ENCODE measurements at regions not wholly inside any gene's neighbourhood (a gene's known extent, or its start where the extent isn't known, plus 50 kb on each side); places are given as distances from the start of the nearest gene placed in this dataset.

GRCh38 chr2:220310451-220310861 is 683.0 kb downstream of the SLC4A3 start:
- Mint-ChIP-seq H3K27me3 (ENCODE audit: low read depth) (peaks cover 2% of the 10 kb centered on the region), H3K4me3 (no peak overlapping the region), H3K27ac (ENCODE audit: unreplicated experiment) (no peak overlapping the region), H3K9me3 (peaks cover 6% of the 10 kb centered on the region), H3K36me3 (ENCODE audit: low read depth) (no peaks in the 10 kb centered on the region), H3K4me1 (peaks cover 13% of the 10 kb centered on the region)
- DNase-seq (ENCODE audit: low read depth, low spot score): no peak
- TF ChIP-seq CTCF (conservative IDR thresholded peaks at IDR 0.05): no peak

GRCh38 chr2:220315098-220315823 is 687.8 kb downstream of the SLC4A3 start:
- H3K9me3 Mint-ChIP-seq: peaks cover 8% of the 10 kb centered on the region
- no peak for TF ChIP-seq CTCF (conservative IDR thresholded peaks at IDR 0.05)
- H3K27ac Mint-ChIP-seq (ENCODE audit: unreplicated experiment): no peak overlapping the region
- H3K36me3 Mint-ChIP-seq (ENCODE audit: low read depth): no peaks in the 10 kb centered on the region
- no peaks in the 10 kb centered on the region for H3K4me1 Mint-ChIP-seq
- no peak for DNase-seq (ENCODE audit: low read depth, low spot score)
- no peak overlapping the region for H3K4me3 Mint-ChIP-seq
- H3K27me3 Mint-ChIP-seq (ENCODE audit: low read depth): no peaks in the 10 kb centered on the region

DNA sequence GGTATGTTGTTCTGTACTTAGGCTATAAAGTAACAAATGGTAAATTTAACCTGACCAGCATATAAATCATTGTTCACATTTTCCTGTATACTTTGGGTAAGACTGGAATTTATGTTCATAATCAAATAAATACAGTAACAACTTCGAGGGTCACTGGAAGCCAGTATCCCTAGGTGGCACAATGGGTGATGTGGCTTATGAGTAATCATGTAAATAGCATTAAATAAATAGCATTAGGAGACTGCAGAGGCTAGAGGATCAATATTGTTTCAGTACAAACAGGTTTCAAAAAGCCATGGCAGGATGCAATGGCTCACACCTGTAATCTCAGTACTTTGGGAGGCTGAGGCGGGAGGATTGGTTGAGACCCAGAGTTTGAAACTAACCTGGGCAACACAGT is 690.6 kb downstream of the SLC4A3 start:
- Mint-ChIP-seq H3K4me3 (no peak overlapping the region), H3K27me3 (ENCODE audit: low read depth) (no peaks in the 10 kb centered on the region), H3K36me3 (ENCODE audit: low read depth) (no peaks in the 10 kb centered on the region), H3K4me1 (no peaks in the 10 kb centered on the region), H3K9me3 (peaks cover 11% of the 10 kb centered on the region), H3K27ac (ENCODE audit: unreplicated experiment) (no peak overlapping the region)
- DNase-seq (ENCODE audit: low read depth, low spot score): no peak
- TF ChIP-seq CTCF (conservative IDR thresholded peaks at IDR 0.05): no peak

DNA sequence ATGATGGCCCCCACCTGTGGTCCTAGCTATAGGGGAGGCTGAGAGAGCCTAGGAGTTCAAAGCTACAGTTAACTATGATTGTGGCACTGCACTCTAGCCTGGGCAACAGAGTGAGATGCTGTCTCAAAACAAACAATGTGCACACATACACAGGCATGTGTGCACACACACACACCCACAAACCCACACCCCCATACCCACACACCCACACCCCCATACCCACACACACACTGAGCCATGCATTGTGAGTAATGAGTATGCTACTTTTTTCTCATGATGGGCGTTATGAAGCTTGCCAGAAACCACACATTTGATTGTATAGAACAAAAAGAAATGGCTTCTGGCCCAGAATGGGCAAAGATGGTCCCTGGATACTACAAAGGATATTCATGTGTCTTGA is 691.1 kb downstream of the SLC4A3 start:
- DNase-seq (ENCODE audit: low read depth, low spot score): no peak
- no peaks in the 10 kb centered on the region for H3K27me3 Mint-ChIP-seq (ENCODE audit: low read depth)
- no peaks in the 10 kb centered on the region for H3K4me1 Mint-ChIP-seq
- TF ChIP-seq CTCF (conservative IDR thresholded peaks at IDR 0.05): no peak
- H3K27ac Mint-ChIP-seq (ENCODE audit: unreplicated experiment): no peak overlapping the region
- H3K4me3 Mint-ChIP-seq: no peak overlapping the region
- H3K9me3 Mint-ChIP-seq: peaks cover 11% of the 10 kb centered on the region
- no peaks in the 10 kb centered on the region for H3K36me3 Mint-ChIP-seq (ENCODE audit: low read depth)

GRCh38 chr2:220320326-220320725 is 692.9 kb downstream of the SLC4A3 start:
- TF ChIP-seq CTCF (conservative IDR thresholded peaks at IDR 0.05): no peak
- no peak for DNase-seq (ENCODE audit: low read depth, low spot score)
- Mint-ChIP-seq H3K27ac (ENCODE audit: unreplicated experiment) (no peak overlapping the region), H3K4me3 (no peak overlapping the region), H3K27me3 (ENCODE audit: low read depth) (peaks cover 3% of the 10 kb centered on the region), H3K4me1 (no peaks in the 10 kb centered on the region), H3K9me3 (peaks cover 8% of the 10 kb centered on the region), H3K36me3 (ENCODE audit: low read depth) (no peaks in the 10 kb centered on the region)
